Cardiac septum (tissue), 1 donor: ENCODE measurements at regions not wholly inside any gene's neighbourhood (a gene's known extent, or its start where the extent isn't known, plus 50 kb on each side); places are given as distances from the start of the nearest gene placed in this dataset.

ENCODE experiments used
- DNase-seq: peaks from one replicate; pipeline ENCODE4 v3.0.0-alpha.2; 2020; ENCODE audit warnings: low spot score
- intact Hi-C: fragments of 100-400 bp; cut with DNase I; formaldehyde crosslinking; loops from one replicate; pipeline ENCODE4 v1.14.0; 2022
- donor health status: DM: no; HTN: no; CAD: no.

DNA sequence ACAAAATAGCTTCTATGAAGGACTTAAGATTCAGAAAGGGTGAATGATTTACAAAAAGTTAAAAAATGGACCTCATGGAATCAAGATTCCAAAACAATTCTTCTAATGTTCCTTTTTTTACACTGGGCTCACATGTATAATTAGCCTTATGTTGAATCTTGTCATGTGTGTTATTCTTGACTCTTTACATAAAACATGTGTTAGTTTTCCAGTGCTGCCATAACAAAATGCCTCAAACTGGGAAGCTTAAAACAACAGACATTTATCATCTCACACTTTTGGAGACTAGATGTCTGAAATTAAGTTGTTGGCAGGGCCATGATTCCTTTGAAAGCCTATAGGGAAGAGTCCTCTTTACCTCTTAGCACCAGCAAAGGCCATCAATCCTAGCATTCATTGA, 192.5 kb upstream of the SORCS1 start:
- DNase-seq, result no peak

DNA sequence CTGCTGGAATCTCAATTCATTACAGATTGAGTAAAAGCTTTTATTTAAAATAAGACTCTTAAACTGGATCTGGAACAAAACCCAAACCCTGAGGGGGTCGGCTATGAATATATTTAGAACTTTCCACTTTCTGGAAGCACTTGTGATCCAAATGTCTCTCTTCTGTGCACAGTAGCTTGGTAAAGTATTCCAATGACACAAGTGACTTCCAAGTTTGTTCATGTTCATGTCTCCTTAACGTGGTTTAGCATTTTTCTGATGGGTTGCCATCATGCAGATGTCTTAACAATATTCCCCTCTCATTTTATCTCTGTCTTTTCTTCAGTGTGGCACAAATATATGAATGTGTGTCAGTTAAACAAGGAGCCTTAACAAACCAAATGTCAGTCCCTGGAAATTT, 191.9 kb upstream of the SORCS1 start:
- DNase-seq, result no peak
- intact Hi-C loops, result no loop called here

More for the DNA sequence above, 192.5 kb upstream of the SORCS1 start:
- intact Hi-C loops, result no loop called here

DNA sequence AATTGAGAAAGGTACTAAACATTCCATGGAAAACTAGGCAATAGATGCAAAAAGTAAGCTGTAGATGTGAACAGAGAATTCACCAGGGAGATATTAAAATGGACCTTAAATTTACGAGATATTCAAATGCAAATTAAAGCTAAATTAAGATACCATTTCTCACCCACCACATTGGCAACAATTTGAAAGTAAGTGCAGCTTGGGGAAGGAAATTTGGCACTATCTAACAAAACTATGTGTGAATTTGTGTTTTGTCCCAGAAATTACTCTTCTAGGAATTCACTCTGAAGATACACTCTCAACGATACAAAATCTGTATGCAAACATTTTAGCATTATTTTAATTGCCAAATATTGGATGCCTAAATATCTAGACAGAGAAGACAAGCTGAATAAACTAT, 178.2 kb upstream of the SORCS1 start:
- DNase-seq, result no peak
- intact Hi-C loops, result no loop called here

DNA sequence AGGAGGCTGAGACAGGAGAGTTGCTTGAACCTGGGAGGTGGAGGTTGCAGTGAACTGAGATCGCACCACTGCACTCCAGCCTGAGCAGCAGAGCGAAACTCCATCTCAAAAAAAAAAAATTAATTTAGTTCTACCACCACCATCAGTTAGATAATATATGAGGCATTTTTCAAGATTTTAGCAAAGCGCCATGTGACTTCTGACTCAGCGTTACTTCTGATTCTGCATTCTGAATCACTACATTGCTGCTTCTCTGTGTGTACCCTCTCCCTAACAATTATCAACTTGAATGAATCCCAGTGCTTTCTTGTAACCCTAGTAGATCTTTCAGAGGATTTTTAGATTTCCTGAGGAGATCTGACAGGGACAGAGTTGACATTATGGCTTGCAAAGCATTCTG, 176.8 kb upstream of the SORCS1 start:
- intact Hi-C loops, result no loop called here
- DNase-seq, result no peak

DNA sequence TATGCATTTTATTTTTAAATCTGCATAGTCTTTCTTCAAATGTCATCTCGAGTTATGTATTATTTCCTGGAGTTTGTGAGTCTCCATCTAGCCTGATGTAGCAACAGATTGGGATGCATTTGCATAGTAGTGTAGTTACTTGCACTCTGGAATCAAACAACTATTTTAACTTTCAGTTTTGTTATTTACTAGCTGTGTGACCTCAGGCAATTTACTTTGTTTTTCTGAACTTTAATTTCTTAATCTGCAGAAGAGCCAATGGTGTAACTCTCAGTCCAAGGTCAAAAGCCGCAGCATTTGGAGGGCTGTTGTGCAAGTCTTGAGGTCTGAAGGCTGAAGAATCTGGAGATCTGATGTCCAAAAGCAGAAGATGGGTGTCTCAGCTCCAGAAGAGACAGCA, 175.8 kb upstream of the SORCS1 start:
- intact Hi-C loops, result no loop called here
- DNase-seq, result no peak

DNA sequence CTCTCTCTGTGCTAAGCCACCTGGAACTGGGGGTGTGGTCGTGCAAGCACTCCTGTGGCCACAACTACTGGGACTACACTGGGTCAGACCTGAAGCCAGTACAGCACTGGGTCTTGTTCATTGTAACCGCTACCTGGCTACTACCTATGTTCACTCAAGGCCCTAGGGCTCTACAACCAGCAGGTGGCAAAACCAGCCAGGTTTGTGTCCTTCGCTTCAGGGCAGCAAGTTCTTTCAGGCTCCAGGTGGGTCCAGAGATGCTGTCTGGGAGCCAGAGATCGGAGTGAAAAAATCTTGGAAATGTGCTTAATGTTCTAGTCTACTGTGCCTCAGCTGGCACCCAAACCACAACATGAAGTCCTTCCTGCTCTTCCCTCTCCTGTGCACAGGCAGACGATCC, 171.6 kb upstream of the SORCS1 start:
- intact Hi-C loops, result no loop called here
- DNase-seq, result no peak

DNA sequence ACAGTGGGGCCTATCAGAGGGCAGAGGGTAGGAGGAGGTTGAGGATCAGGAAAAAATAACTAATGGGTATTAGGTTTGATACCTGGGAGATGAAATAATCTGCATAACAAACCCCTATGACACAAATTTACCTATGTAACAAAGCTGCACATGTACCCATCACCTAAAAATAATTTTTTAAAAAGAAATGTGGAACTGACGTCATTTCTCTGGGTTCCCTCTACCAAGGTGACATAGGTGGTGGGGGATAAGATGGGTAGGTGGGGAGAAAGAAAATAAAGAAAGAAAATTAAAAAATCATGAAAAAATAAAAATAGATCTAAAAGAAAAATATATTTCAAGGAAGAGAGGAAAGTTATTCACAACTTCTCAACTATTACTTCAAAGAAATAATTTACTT, 153.1 kb upstream of the SORCS1 start:
- intact Hi-C loops, result no loop called here
- DNase-seq, result no peak

DNA sequence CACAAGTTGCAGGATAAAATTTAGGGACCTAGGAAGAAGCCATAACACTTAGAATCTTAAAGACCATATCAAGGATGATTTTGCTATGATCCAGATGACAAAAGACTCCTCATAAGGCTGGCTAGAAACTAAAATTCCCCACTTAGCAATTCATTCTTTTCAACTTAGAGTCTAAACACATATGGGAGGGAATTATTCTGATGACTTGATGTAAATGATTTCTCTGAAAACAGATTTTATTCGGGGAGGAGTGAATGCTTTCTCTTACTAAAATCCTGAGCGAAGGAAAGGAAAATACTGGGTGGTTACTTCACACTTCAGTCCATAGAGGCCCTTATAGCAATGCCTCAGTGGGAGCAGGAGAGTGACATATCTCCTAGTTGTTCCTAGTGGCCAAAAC, 138.7 kb upstream of the SORCS1 start:
- intact Hi-C loops, result no loop called here
- no peak for DNase-seq

DNA sequence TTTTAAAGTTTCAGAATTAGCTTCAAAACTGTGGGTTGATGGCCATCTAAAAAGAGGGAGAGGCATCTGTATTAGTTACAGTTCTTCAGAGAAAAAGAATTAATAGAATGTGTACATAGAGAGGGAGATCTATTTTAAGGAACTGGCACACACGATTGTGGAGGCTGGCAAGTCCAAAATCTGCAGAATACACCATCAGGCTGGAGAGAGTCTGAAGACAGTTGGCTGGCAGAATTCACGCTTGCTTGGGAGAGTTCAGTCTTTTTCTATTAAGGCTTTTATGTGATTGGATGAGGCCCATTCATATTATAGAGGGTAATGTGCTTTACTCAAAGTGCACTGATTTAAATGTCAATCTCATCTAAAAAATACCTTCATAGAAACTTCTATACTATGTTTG, 135.1 kb upstream of the SORCS1 start:
- no peak for DNase-seq
- intact Hi-C loops, result no loop called here

DNA sequence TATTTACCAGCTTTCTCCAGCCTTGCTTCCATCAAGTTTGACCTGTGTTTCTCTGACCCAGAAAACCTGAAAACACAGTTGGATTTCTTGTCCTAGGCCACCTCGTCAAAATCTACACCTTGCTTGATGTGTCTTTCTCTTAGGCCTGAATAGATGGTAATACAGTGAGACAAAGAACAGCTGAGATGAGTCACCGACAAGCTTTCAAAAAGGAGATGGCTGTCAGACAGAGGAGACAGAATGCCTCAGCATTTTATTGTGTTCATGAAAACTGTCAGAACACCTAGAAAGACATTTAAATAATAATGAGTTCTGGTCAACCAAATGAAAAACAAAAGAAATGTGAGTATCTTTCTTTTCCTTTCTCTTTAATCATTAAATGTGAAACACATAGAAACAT, 119.7 kb upstream of the SORCS1 start:
- DNase-seq, result no peak
- intact Hi-C loops, result no loop called here

DNA sequence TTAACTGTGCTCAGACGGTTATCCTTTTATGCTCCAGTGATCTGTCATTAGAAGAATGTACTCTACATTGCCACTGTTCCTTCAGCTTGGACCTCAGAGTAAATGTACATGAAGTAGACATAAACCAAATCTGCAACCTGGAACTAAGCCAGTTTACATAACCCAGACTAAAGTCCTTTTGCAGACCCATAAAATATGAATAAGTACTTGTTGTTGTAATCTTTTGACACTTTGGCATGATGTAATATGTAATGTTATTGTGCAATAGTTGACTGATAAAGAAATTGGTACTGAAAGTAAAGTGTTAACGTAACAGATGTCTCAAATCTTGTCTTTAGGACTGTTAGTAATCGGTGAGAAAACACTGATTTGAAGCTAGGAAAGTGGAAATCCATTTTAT, 115.8 kb upstream of the SORCS1 start:
- intact Hi-C loops, result no loop called here
- no peak for DNase-seq

DNA sequence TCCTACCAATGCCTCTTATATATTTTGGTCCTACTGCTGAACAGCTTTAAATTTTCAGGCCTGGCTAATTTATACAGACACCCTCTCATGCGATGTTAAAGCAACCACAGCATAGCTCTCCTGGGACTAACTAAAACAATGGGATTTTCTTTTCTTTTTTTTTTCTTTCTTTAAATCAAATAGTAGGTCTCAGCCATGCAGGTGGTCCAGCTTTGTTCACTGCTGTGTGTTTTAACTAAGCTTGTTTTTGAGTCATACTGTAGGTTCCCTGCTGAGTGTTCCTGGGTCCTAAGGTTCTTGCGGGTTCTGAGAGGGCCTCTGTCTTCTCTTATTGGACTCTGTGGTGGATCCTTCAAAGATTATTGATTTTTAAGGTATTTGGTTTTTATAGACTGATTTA, 113.1 kb upstream of the SORCS1 start:
- no peak for DNase-seq
- intact Hi-C loops, result no loop called here

DNA sequence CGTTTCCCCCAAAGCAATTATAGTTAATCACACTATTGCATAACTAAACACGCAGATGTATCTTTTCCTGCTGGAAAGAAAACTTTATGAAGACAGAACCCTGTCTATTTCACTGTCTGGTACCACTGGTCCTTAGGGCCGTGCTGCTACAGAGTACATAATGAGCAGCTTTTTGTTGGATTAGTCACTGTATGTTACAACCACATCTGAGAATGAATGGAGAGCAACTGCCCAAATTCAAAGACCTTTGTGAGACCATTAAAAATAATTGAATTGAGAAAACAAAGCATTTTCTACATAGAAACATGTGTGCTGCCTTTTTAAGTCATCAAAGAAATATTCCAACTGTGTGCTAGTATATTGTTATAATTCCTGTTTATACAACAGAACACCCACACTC, 111.3 kb upstream of the SORCS1 start:
- intact Hi-C loops, result no loop called here
- DNase-seq, result no peak

DNA sequence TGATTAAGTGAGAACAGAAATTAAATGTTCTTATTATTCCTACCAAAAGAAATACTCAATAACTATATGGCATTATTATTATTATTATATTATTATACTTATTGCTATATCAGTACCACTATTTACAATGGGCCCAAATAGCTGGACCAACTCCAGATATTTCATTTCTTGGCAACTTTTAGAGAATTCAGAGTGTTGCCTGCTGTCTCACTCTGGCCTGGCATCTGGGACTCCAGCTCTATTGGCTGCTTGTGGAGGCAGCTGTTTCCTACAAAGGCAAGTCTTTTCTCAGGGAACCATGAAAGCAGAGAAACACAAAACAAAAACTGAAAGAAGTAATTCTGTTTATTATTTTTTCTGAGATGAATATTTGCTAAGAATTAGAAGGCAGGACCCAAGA, 105.1 kb upstream of the SORCS1 start:
- intact Hi-C loops, result no loop called here

DNA sequence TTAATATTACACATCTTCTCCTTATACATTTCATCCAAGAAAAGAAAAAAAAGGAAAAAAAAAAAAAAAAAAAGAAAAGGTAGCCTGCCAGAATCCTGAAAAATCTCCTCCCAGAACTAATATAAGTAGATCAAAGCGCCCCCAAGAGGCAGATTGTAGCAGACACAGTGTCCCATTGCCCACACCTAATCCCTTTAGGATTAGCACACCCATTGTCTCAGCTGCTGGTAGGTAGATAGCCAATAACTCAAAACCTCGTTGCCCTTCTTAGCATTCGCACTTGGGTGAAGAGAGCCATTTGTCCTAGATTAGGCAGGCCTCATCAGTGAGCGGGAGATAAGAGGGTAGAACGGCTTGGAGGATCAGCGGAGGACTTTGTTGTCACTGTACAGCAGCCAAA, 100.2 kb upstream of the SORCS1 start:
- DNase-seq, result no peak
- intact Hi-C loops, result no loop called here

More for the DNA sequence above, 105.1 kb upstream of the SORCS1 start:
- DNase-seq, result no peak

DNA sequence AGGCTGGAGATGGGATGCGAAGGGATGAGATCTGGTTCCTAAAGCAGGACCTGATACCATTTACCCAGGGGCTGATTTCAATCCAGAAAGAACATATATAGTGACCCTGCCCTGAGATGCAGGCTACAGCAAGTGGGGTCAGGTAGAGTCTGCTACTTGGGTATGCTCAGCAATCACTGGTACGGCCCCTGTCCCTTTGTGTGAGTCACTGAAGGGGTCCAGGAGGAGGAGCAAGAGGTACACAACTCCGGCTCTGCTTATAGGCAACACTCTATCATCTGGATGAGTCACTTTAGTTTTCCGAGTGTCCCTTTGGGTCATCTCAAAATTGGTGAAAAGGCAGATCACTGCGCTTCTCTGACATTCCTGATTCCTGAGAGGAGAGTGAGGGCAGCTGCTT, 79.6 kb upstream of the SORCS1 start:
- intact Hi-C loops, result no loop called here
- DNase-seq, result no peak

DNA sequence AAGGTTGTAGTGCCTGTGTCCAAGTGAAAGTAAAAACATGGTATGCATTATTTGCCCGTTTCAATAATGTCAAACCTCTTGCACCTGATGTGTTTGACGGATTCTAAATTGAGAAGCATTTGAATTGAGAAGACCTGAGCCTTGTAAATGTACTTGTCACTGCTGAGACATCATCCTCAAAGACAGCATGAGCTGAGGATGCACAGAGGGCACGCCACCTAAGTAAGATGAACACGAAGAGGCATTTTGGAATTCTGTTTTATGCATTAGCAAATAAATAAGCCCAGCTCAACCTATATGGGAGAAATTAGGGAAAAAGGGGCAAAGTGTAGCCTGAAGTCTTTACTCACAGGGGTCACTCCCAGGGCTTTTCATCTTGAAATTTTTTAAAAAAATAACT, 73.8 kb upstream of the SORCS1 start:
- intact Hi-C loops, result no loop called here
- DNase-seq, result no peak

DNA sequence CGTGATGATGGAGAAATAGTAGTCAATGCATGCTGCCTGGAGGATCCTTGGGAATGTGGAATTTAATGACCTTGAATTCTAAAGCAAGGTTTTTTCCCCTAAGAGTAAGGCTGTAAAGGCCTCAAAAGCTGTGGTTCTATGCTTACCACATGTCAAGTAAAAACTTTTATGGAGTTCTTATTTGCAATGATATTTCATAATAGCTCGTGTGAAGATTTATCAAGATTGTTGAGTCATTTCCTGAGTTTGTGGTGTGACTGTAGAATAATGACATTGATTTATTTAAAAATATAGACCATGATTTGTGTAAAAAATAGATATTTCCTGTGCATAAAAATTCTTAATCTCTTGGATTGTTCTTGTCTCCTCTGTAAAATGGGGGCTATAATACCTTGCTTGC, 67.5 kb upstream of the SORCS1 start:
- intact Hi-C loops, result no loop called here

DNA sequence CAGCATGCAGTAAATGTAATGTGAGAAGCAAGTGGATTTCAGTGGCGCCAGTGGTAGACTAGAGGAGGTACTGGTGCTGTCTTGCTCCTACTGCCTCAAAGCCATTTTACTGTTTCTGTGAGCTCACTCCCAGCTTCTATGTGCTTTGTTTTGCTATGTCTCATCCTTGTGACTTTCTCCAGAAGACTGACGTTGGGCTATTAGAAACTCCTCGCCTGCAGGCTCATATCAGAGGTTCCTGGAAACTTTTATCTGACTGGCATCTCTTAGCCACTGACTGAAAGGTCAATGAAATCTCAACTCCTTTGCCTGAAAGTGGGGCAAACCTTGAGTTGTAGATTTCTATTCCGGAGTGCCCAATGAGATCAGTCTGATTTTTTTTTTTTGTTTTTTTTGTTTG, 66.4 kb upstream of the SORCS1 start:
- DNase-seq, result no peak
- intact Hi-C loops, result no loop called here

More for the DNA sequence above, 67.5 kb upstream of the SORCS1 start:
- no peak for DNase-seq

DNA sequence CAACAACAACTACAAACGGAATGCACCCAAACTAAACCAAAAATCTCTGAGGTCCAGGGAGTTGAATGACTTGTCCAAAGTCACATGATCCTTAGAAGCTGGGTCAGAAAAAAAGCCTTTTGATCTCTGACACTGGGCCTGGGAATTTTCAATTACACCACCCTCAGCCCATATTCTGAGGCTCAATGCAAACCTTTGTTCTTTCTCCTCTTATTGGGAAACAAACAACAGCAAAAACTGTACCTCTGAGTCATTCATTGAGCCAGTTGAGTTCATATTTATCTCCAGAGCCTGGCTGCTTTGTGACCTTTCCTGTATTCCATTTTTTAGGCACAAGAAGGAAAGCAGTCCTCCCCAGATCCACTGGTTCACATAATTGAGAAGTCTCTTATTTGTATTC, 51.2 kb upstream of the SORCS1 start:
- DNase-seq, result no peak
- intact Hi-C loops, result no loop called here
